ENCODE measurements at regions not wholly inside any gene's neighbourhood (a gene's known extent, or its start where the extent isn't known, plus 50 kb on each side); places are given as distances from the start of the nearest gene placed in this dataset.

- TF ChIP-seq CTCF (IDR thresholded peaks at IDR 0.05; ENCODE audit: low read length), result no peak
- no peak for TF ChIP-seq EZH2 (IDR thresholded peaks at IDR 0.05; ENCODE audit: borderline replicate concordance, low read length)
Observed at GRCh38 chr9:1698991-1699390, 316.2 kb upstream of the SMARCA2 start.

Measured in OCI-LY1 (cell line).